Endodermal cell (in vitro differentiated cells): ENCODE measurements at regions not wholly inside any gene's neighbourhood (a gene's known extent, or its start where the extent isn't known, plus 50 kb on each side); places are given as distances from the start of the nearest gene placed in this dataset.

Experiments used
- DNase-seq: peaks from one replicate; pipeline ENCODE4 v3.0.0-alpha.2; 2017
- H3K27ac ChIP-seq: 2 replicates; pipeline ENCODE4 v1.5.1; 2013; ENCODE audit warnings: mild to moderate bottlenecking, low read depth, low read length, moderate library complexity
- H3K27me3 ChIP-seq: 2 replicates; pipeline ENCODE4 v1.6.1; 2013; ENCODE audit warnings: mild to moderate bottlenecking, low read length, moderate library complexity; ENCODE audit not compliant: insufficient read depth, control insufficient read depth, poor library complexity, severe bottlenecking
- H3K36me3 ChIP-seq: 2 replicates; pipeline ENCODE4 v1.7.0; 2013; ENCODE audit warnings: mild to moderate bottlenecking, low read length, moderate library complexity; ENCODE audit not compliant: control insufficient read depth, insufficient read depth
- H3K4me1 ChIP-seq: one replicate; pipeline ENCODE4 v1.7.0; 2013; ENCODE audit warnings: low read length; ENCODE audit not compliant: control insufficient read depth, insufficient read depth
- H3K4me3 ChIP-seq: 2 replicates; pipeline ENCODE4 v1.5.1; 2013; ENCODE audit warnings: mild to moderate bottlenecking, low read length, moderate library complexity
- H3K9ac ChIP-seq: 2 replicates; pipeline ENCODE4 v1.6.1; 2013; ENCODE audit warnings: mild to moderate bottlenecking, low read length, moderate library complexity; ENCODE audit not compliant: poor library complexity, severe bottlenecking; ENCODE audit errors: extremely low read depth
- H3K9me3 ChIP-seq: 2 replicates; pipeline ENCODE4 v1.6.1; 2013; ENCODE audit warnings: mild to moderate bottlenecking, low read length, moderate library complexity; ENCODE audit not compliant: control insufficient read depth
- H3K27ac Mint-ChIP-seq: 2 replicates; pipeline ENCODE4 v1.8.0; 2020; ENCODE audit warnings: mixed read lengths
- H3K27me3 Mint-ChIP-seq: 2 replicates; pipeline ENCODE4 v1.8.0; 2021; ENCODE audit warnings: mild to moderate bottlenecking, mixed read lengths; ENCODE audit not compliant: insufficient read depth
- H3K36me3 Mint-ChIP-seq: 2 replicates; pipeline ENCODE4 v1.8.0; 2020; ENCODE audit warnings: low read depth, mixed read lengths
- H3K4me1 Mint-ChIP-seq: 2 replicates; pipeline ENCODE4 v1.8.0; 2020; ENCODE audit warnings: mixed read lengths
- H3K4me3 Mint-ChIP-seq: 2 replicates; pipeline ENCODE4 v1.8.0; 2020; ENCODE audit warnings: mild to moderate bottlenecking, moderate library complexity, mixed read lengths
- H3K9me3 Mint-ChIP-seq: 2 replicates; pipeline ENCODE4 v1.8.0; 2020; ENCODE audit warnings: mild to moderate bottlenecking, mixed read lengths
- CTCF ChIP-seq: fragments of 200-600 bp; sonication (generic); conservative IDR thresholded peaks from 2 replicates; pipeline ENCODE4 v1.5.0; 2021; ENCODE audit warnings: antibody characterized with exemption, mild to moderate bottlenecking
- WGBS, 2 experiments: methylation state at CpG; one replicate each; pipeline versions ENCODE4 v1.1.5 to v1.1.7; 2013; ENCODE audit warnings: missing lambda C conversion rate in 2 of 2, mixed read lengths in 1 of 2; ENCODE audit not compliant: insufficient coverage in 1 of 2, insufficient read length in 1 of 2; 5-methylcytosine and 5-hydroxymethylcytosine counted together

- H3K4me1 ChIP-seq = no peaks in the 10 kb centered on the region
- H3K4me3 Mint-ChIP-seq = no peak overlapping the region
- H3K36me3 Mint-ChIP-seq = no peaks in the 10 kb centered on the region
- no peaks in the 10 kb centered on the region for H3K4me1 Mint-ChIP-seq
- no peaks in the 10 kb centered on the region for H3K9me3 Mint-ChIP-seq
- no peak overlapping the region for H3K27ac Mint-ChIP-seq
- WGBS, 2 experiments = 73 to 84% methylated on average over 5 to 8 of the region's 8 CpGs
- no peaks in the 10 kb centered on the region for H3K27me3 ChIP-seq
- no peaks in the 10 kb centered on the region for H3K9me3 ChIP-seq
- H3K36me3 ChIP-seq = no peaks in the 10 kb centered on the region
- no peaks in the 10 kb centered on the region for H3K27me3 Mint-ChIP-seq
- DNase-seq = no peak
- no peak overlapping the region for H3K27ac ChIP-seq
- no peak overlapping the region for H3K9ac ChIP-seq
- no peak overlapping the region for H3K4me3 ChIP-seq
- TF ChIP-seq CTCF = no peak
These were observed 102.8 kb upstream of the GREM2 start for GRCh38 chr1:240714568-240715292.

- Histone ChIP-seq H3K4me3 (no peak overlapping the region), H3K9me3 (no peaks in the 10 kb centered on the region), H3K27ac (no peak overlapping the region), H3K36me3 (no peaks in the 10 kb centered on the region), H3K27me3 (no peaks in the 10 kb centered on the region), H3K4me1 (no peaks in the 10 kb centered on the region), H3K9ac (no peak overlapping the region)
- 96% methylated on average over 5 to 7 of the region's 7 CpGs for WGBS, 2 experiments
- Mint-ChIP-seq H3K27ac (no peak overlapping the region), H3K27me3 (no peaks in the 10 kb centered on the region), H3K4me3 (no peak overlapping the region), H3K9me3 (no peaks in the 10 kb centered on the region), H3K4me1 (no peaks in the 10 kb centered on the region), H3K36me3 (no peaks in the 10 kb centered on the region)
- no peak for DNase-seq
- no peak for TF ChIP-seq CTCF
These were observed 100.2 kb upstream of the GREM2 start for GRCh38 chr1:240712014-240712731.

- no peak for DNase-seq
- H3K27me3 ChIP-seq = no peaks in the 10 kb centered on the region
- no peaks in the 10 kb centered on the region for H3K4me1 Mint-ChIP-seq
- no peaks in the 10 kb centered on the region for H3K36me3 ChIP-seq
- no peak overlapping the region for H3K27ac ChIP-seq
- no peaks in the 10 kb centered on the region for H3K9me3 Mint-ChIP-seq
- no peaks in the 10 kb centered on the region for H3K4me1 ChIP-seq
- no peaks in the 10 kb centered on the region for H3K36me3 Mint-ChIP-seq
- H3K27me3 Mint-ChIP-seq = no peaks in the 10 kb centered on the region
- H3K4me3 ChIP-seq = no peak overlapping the region
- no peak overlapping the region for H3K9ac ChIP-seq
- no peak overlapping the region for H3K27ac Mint-ChIP-seq
- WGBS, 2 experiments = 94 to 95% methylated on average over 3 to 9 of the region's 9 CpGs
- H3K4me3 Mint-ChIP-seq = no peak overlapping the region
- H3K9me3 ChIP-seq = no peaks in the 10 kb centered on the region
- no peak for TF ChIP-seq CTCF
These were observed 99.1 kb upstream of the GREM2 start for GRCh38 chr1:240711020-240711419.
